AG09319 (cell line): ENCODE measurements at regions not wholly inside any gene's neighbourhood (a gene's known extent, or its start where the extent isn't known, plus 50 kb on each side); places are given as distances from the start of the nearest gene placed in this dataset.

ENCODE experiments used
- DNase-seq: peaks from one replicate; pipeline ENCODE4 v3.0.0-alpha.2; 2010; ENCODE audit warnings: low read depth; ENCODE audit errors: extremely low read depth
- CTCF ChIP-seq: IDR thresholded peaks from 2 replicates; pipeline ENCODE4 v1.5.1; 2011; ENCODE audit warnings: low read depth, mild to moderate bottlenecking, inconsistent platforms, low read length, moderate library complexity

GRCh38 chr1:228984107-228984506, 248.8 kb downstream of the RHOU start:
- no peak for TF ChIP-seq CTCF
- DNase-seq, result no peak

GRCh38 chr1:228984646-228985631, 249.7 kb downstream of the RHOU start:
- DNase-seq, result no peak
- TF ChIP-seq CTCF, result no peak

- no peak for TF ChIP-seq CTCF
- DNase-seq, result no peak
Measured at GRCh38 chr1:228985661-228986060, 250.4 kb downstream of the RHOU start.

- no peak for TF ChIP-seq CTCF
- no peak for DNase-seq
Measured at GRCh38 chr1:228986093-228986904, 251.0 kb downstream of the RHOU start.

- TF ChIP-seq CTCF, result no peak
- DNase-seq, result no peak
Measured at GRCh38 chr1:228987286-228987685, 252.0 kb downstream of the RHOU start.

GRCh38 chr1:228987736-228988506, 252.6 kb downstream of the RHOU start:
- TF ChIP-seq CTCF, result no peak
- DNase-seq, result no peak
